Fibroblast of skin of right quadriceps (primary cell): ENCODE measurements at regions not wholly inside any gene's neighbourhood (a gene's known extent, or its start where the extent isn't known, plus 50 kb on each side); places are given as distances from the start of the nearest gene placed in this dataset.
A peak's percentile ranks its signal among the peaks of the same experiment; 100 is the strongest.

Source experiments
- DNase-seq: peaks from one replicate; pipeline ENCODE4 v3.0.0-alpha.2; 2013

- DNase-seq = no peak
These were observed 65.0 kb downstream of the CBLN1 start for GRCh38 chr16:49216593-49216992.

GRCh38 chr16:49213594-49213993 is 68.0 kb downstream of the CBLN1 start:
- DNase-seq = no peak

GRCh38 chr16:49204191-49204590 is 77.4 kb downstream of the CBLN1 start:
- DNase-seq = no peak

GRCh38 chr16:49203361-49203760 is 78.3 kb downstream of the CBLN1 start:
- DNase-seq = no peak

- DNase-seq = no peak
These were observed 80.5 kb downstream of the CBLN1 start for GRCh38 chr16:49201118-49201517.

- no peak for DNase-seq
These were observed 81.3 kb downstream of the CBLN1 start for GRCh38 chr16:49200223-49200820.

- DNase-seq = no peak
These were observed 86.4 kb downstream of the CBLN1 start for GRCh38 chr16:49195237-49195548.

GRCh38 chr16:49194537-49195236 is 87.0 kb downstream of the CBLN1 start:
- DNase-seq = no peak

- no peak for DNase-seq
These were observed 88.0 kb downstream of the CBLN1 start for GRCh38 chr16:49193596-49193995.

GRCh38 chr16:49189286-49189685 is 92.4 kb downstream of the CBLN1 start:
- DNase-seq = no peak

GRCh38 chr16:49183911-49184310 is 97.7 kb downstream of the CBLN1 start:
- peak; percentile 4 for DNase-seq

GRCh38 chr16:49181791-49182518 is 99.7 kb downstream of the CBLN1 start:
- no peak for DNase-seq

GRCh38 chr16:49179714-49180330 is 101.8 kb downstream of the CBLN1 start:
- DNase-seq = no peak

- no peak for DNase-seq
These were observed 113.5 kb downstream of the CBLN1 start for GRCh38 chr16:49168126-49168525.

- no peak for DNase-seq
These were observed 116.6 kb downstream of the CBLN1 start for GRCh38 chr16:49165025-49165424.

GRCh38 chr16:49161191-49161590 is 120.4 kb downstream of the CBLN1 start:
- no peak for DNase-seq

- peak; percentile 10 for DNase-seq
These were observed 123.5 kb downstream of the CBLN1 start for GRCh38 chr16:49158029-49158642.

- no peak for DNase-seq
These were observed 131.3 kb downstream of the CBLN1 start for GRCh38 chr16:49150341-49150740.

GRCh38 chr16:49148410-49148809 is 133.2 kb downstream of the CBLN1 start:
- DNase-seq = no peak

GRCh38 chr16:49140618-49141017 is 141.0 kb downstream of the CBLN1 start:
- DNase-seq = no peak

- no peak for DNase-seq
These were observed 151.2 kb downstream of the CBLN1 start for GRCh38 chr16:49130397-49130796.

- DNase-seq = no peak
These were observed 151.7 kb downstream of the CBLN1 start for GRCh38 chr16:49129935-49130334.

- DNase-seq = no peak
These were observed 152.9 kb downstream of the CBLN1 start for GRCh38 chr16:49128740-49129139.
